ENCODE measurements at regions not wholly inside any gene's neighbourhood (a gene's known extent, or its start where the extent isn't known, plus 50 kb on each side); places are given as distances from the start of the nearest gene placed in this dataset.
"Not testable (repeated sequence)": the region's sequence is repeated elsewhere in the genome, so short reads cannot be mapped to it uniquely, and the experiment has no call there.

DNA sequence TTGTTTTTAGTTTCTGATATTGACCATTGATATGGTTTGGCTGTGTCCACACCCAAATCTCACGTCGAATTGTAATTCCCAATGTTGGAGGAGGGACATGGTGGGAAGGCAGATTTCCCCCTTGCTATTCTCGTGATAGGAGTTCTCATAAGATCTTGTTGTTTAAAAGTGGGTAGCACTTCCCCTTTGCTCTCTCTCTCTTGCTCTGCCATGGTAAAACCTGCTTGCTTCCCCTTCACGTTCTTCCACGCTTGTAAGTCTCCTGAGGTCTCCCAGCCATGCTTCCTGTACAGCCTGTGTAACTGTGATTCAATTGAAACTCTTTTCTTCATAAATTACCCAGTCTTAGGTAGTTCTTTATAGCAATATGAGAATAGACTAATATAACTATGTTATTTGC, 203.6 kb upstream of the CHORDC1 start:
- DNase-seq (no peak), ATAC-seq (no peak)
- Histone ChIP-seq H3K27me3 (no peaks in the 10 kb centered on the region), H3K27ac (no peak overlapping the region), H3K4me3 (no peak overlapping the region), H3K36me3 (no peaks in the 10 kb centered on the region), H3K9me3 (no peaks in the 10 kb centered on the region), H3K4me1 (no peaks in the 10 kb centered on the region)
- no peak for TF ChIP-seq POLR2A (IDR thresholded peaks at IDR 0.05)
- TF ChIP-seq, protein P1, sequence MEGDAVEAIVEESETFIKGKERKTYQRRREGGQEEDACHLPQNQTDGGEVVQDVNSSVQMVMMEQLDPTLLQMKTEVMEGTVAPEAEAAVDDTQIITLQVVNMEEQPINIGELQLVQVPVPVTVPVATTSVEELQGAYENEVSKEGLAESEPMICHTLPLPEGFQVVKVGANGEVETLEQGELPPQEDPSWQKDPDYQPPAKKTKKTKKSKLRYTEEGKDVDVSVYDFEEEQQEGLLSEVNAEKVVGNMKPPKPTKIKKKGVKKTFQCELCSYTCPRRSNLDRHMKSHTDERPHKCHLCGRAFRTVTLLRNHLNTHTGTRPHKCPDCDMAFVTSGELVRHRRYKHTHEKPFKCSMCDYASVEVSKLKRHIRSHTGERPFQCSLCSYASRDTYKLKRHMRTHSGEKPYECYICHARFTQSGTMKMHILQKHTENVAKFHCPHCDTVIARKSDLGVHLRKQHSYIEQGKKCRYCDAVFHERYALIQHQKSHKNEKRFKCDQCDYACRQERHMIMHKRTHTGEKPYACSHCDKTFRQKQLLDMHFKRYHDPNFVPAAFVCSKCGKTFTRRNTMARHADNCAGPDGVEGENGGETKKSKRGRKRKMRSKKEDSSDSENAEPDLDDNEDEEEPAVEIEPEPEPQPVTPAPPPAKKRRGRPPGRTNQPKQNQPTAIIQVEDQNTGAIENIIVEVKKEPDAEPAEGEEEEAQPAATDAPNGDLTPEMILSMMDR (IDR thresholded peaks at IDR 0.05): no peak
- 65% methylated on average over 5 of the region's 5 CpGs for WGBS (ENCODE audit: insufficient coverage, low coverage, low lambda C conversion rate, missing lambda C conversion rate)
- intact Hi-C loops (cut with DNase I): no loop called here

DNA sequence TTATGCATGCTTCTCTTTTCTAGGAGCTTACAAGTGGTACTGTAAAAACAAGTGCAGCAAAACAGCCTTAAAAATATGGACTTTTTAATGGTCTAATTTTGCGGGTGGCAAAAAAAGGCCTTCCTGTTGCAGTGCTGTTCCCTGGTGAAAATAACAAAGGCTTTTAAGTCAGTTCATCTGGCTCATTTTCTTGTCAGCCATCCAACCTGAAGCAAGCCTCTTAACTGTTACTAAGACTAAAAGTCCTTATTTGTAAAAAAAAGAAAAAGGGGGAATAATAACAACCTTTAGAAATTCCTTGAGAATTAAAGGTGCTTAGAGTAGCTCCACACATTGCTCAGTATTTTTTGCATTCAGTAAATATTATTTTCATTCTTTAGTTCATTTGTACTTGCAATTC, 200.5 kb upstream of the CHORDC1 start:
- WGBS (ENCODE audit: insufficient coverage, low coverage, low lambda C conversion rate, missing lambda C conversion rate): 84% methylated on average over 1 of the region's 1 CpG
- Histone ChIP-seq H3K36me3 (no peaks in the 10 kb centered on the region), H3K27me3 (no peaks in the 10 kb centered on the region), H3K9me3 (no peaks in the 10 kb centered on the region), H3K4me1 (no peaks in the 10 kb centered on the region), H3K27ac (no peak overlapping the region), H3K4me3 (no peak overlapping the region)
- TF ChIP-seq, protein P1 (IDR thresholded peaks at IDR 0.05): no peak
- no peak for TF ChIP-seq POLR2A (IDR thresholded peaks at IDR 0.05)
- ATAC-seq: no peak
- intact Hi-C loops (cut with DNase I): no loop called here
- no peak for DNase-seq

DNA sequence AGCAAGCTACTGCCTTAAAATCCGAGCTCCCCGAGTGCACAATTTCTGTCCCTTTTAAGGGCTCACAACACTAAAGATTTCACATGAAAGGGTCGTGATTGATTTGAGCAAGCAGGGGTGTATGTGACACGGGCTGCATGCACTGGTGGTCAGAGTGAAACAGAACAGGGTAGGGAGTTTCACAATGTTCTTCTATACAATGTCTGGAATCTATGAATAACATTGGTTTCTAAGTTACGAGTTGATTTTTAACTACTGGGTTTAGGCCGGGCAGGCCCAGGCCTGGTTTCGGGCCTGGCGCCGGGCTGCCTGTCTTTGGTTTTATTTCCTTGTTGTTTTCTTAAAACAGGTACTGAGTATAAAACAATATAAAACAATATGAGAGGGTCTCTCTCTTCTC, 199.9 kb upstream of the CHORDC1 start:
- H3K4me3 ChIP-seq; ATAC-seq; H3K4me1 ChIP-seq; H3K36me3 ChIP-seq; H3K27ac ChIP-seq; intact Hi-C loops (cut with DNase I); H3K9me3 ChIP-seq; DNase-seq; H3K27me3 ChIP-seq: not testable (repeated sequence)
- WGBS (ENCODE audit: insufficient coverage, low coverage, low lambda C conversion rate, missing lambda C conversion rate): 73% methylated on average over 9 of the region's 9 CpGs

DNA sequence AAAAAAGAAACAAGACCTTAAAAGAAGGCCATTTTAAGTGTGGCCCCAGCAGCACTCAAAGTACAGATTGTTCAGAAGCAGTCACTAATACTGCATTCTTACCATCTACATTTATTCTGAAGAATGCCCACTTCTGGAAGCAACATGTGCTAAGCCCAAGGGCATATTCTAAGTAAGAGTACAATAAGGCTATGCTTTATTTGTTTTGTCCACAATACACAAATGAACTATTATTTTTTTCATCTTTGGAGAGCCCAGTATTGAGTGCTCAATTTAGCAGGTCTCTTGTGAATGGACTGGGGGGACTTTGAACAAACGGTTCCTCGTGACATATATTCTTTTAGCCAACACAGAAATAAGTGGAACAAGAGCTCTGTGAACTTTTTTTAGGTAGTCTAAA, 191.4 kb upstream of the CHORDC1 start:
- no peak for TF ChIP-seq POLR2A (IDR thresholded peaks at IDR 0.05)
- TF ChIP-seq, protein P1 (IDR thresholded peaks at IDR 0.05): no peak
- no peaks in the 10 kb centered on the region for H3K4me1 ChIP-seq
- H3K27ac ChIP-seq: no peak overlapping the region
- WGBS (ENCODE audit: insufficient coverage, low coverage, low lambda C conversion rate, missing lambda C conversion rate): 82% methylated on average over 2 of the region's 2 CpGs
- no peaks in the 10 kb centered on the region for H3K36me3 ChIP-seq
- intact Hi-C loops (cut with DNase I): no loop called here
- no peak for DNase-seq
- no peaks in the 10 kb centered on the region for H3K27me3 ChIP-seq
- no peaks in the 10 kb centered on the region for H3K9me3 ChIP-seq
- no peak overlapping the region for H3K4me3 ChIP-seq
- no peak for ATAC-seq

DNA sequence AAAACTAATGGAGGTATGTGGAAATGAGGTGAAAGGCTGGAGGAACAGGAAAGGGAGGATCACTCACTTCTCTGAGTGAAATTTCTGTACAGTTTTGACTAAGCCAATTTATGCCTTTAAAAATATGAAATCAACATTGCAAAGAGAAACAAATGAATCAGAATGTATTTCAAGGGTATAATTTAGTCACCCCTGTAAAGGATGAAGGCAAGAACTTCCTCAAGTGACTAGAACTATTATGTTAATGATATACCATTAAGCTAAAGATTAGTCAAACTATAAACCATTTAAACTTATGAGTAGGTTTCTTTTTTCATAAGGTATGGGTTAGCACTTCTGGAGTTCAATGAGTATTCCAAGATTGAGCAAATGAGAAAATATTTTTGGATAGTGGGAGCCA, 184.5 kb upstream of the CHORDC1 start:
- H3K9me3 ChIP-seq: no peaks in the 10 kb centered on the region
- DNase-seq (no peak), ATAC-seq (no peak)
- no peaks in the 10 kb centered on the region for H3K4me1 ChIP-seq
- no peak overlapping the region for H3K4me3 ChIP-seq
- intact Hi-C loops (cut with DNase I): no loop called here
- H3K36me3 ChIP-seq: no peaks in the 10 kb centered on the region
- H3K27ac ChIP-seq: no peak overlapping the region
- TF ChIP-seq, protein P1 (IDR thresholded peaks at IDR 0.05): no peak
- TF ChIP-seq POLR2A (IDR thresholded peaks at IDR 0.05): no peak
- no peaks in the 10 kb centered on the region for H3K27me3 ChIP-seq
